GM10248 (cell line): ENCODE measurements at regions not wholly inside any gene's neighbourhood (a gene's known extent, or its start where the extent isn't known, plus 50 kb on each side); places are given as distances from the start of the nearest gene placed in this dataset.

Source experiments
- CTCF ChIA-PET: fragments of 300-600 bp; sonication (Branson Sonifier 250); formaldehyde crosslinking; extraction: SDS; loops from one replicate; lab custom pipeline; 2021; ENCODE audit warnings: antibody characterized with exemption; lab: Yijun Ruan, JAX
- POLR2A ChIA-PET: fragments of 350-650 bp; sonication (Branson Sonifier 250); formaldehyde crosslinking; extraction: SDS; loops from one replicate; lab custom pipeline; 2020; ENCODE audit warnings: antibody characterized with exemption; lab: Yijun Ruan, JAX
- DNase-seq: peaks from one replicate; pipeline ENCODE4 v3.0.0; 2012; ENCODE audit errors: extremely low spot score
- CTCF ChIP-seq: IDR thresholded peaks from 2 replicates; pipeline ENCODE4 v1.5.1; 2012; ENCODE audit warnings: mild to moderate bottlenecking, low read depth; ENCODE audit errors: extremely low read depth, missing control alignments, control extremely low read depth

GRCh38 chr10:112040696-112041095 is 142.9 kb downstream of the GPAM start:
- no peak for TF ChIP-seq CTCF
- POLR2A ChIA-PET, result no interaction called here
- CTCF ChIA-PET, result no interaction called here
- DNase-seq, result no peak

- DNase-seq, result no peak
- TF ChIP-seq CTCF, result no peak
- POLR2A ChIA-PET, result no interaction called here
- CTCF ChIA-PET, result no interaction called here
These were observed 137.6 kb downstream of the GPAM start for GRCh38 chr10:112045938-112046337.

- TF ChIP-seq CTCF, result no peak
- POLR2A ChIA-PET, result no interaction called here
- DNase-seq, result no peak
- CTCF ChIA-PET, result interaction anchor here (1.1 to 1.3 kb wide), 2 partner anchors 9 to 13 kb away, joined by 3 to 4 read pairs; no protein-coding TSS in a partner anchor
These were observed 135.9 kb downstream of the GPAM start for GRCh38 chr10:112047674-112048073.

GRCh38 chr10:112052166-112052565 is 131.4 kb downstream of the GPAM start:
- no peak for DNase-seq
- CTCF ChIA-PET, result no interaction called here
- TF ChIP-seq CTCF, result no peak
- POLR2A ChIA-PET, result no interaction called here

- no peak for DNase-seq
These were observed 129.7 kb downstream of the GPAM start for GRCh38 chr10:112053895-112054294.

GRCh38 chr10:112054516-112054915 is 129.0 kb downstream of the GPAM start:
- DNase-seq, result no peak
- ChIA-PET CTCF (no interaction called here), POLR2A (no interaction called here)
- TF ChIP-seq CTCF, result no peak

More at GRCh38 chr10:112053895-112054294, 129.7 kb downstream of the GPAM start:
- ChIA-PET POLR2A (no interaction called here), CTCF (interaction anchor here (0.8 kb wide), 1 partner anchor 83 kb away, joined by 3 read pairs; no protein-coding TSS in a partner anchor)
- TF ChIP-seq CTCF, result no peak

GRCh38 chr10:112057072-112057471 is 126.5 kb downstream of the GPAM start:
- ChIA-PET POLR2A (no interaction called here), CTCF (interaction anchor here (1.0 kb wide), 1 partner anchor 28 kb away, joined by 3 read pairs; no protein-coding TSS in a partner anchor)
- no peak for DNase-seq
- TF ChIP-seq CTCF, result no peak
